IMR-90 (cell line): ENCODE measurements at regions not wholly inside any gene's neighbourhood (a gene's known extent, or its start where the extent isn't known, plus 50 kb on each side); places are given as distances from the start of the nearest gene placed in this dataset.
"Not testable (repeated sequence)": the region's sequence is repeated elsewhere in the genome, so short reads cannot be mapped to it uniquely, and the experiment has no call there.

Experiments
- ATAC-seq: fragments of 200-7000 bp; cut with Tn5 transposase; 2 replicates; pipeline ENCODE4 v1.9.1; 2020; ENCODE audit warnings: low read depth, mild to moderate bottlenecking, moderate library complexity
- BruUV-seq: library from RNA; stranded (reverse); fragments of 400-500 nt; replicated peaks from 2 replicates; lab custom pipeline; 2021; lab: Mats Ljungman, UMichigan
- CTCF ChIA-PET: fragments of 300-600 bp; formaldehyde crosslinking; extraction: SDS; loops from one replicate; lab custom pipeline; 2021; ENCODE audit warnings: antibody characterized with exemption; lab: Yijun Ruan, JAX
- POLR2A ChIA-PET: fragments of 300-600 bp; sonication (Branson Sonifier 250); formaldehyde crosslinking; loops from one replicate; lab custom pipeline; 2022; ENCODE audit warnings: antibody characterized with exemption; ENCODE audit not compliant: unreplicated experiment; lab: Charles Lee
- DNase-seq: peaks from one replicate; pipeline ENCODE4 v3.0.0; 2013
- H2AFZ ChIP-seq: replicated peaks from 2 replicates; pipeline ENCODE3; 2013; ENCODE audit warnings: low read length, mild to moderate bottlenecking; ENCODE audit not compliant: poor library complexity
- H2AK5ac ChIP-seq: 2 replicates; pipeline ENCODE4 v1.6.1; 2013; ENCODE audit warnings: low read depth, low read length, inconsistent platforms
- H2AK9ac ChIP-seq: replicated peaks from 2 replicates; pipeline ENCODE3; 2013; ENCODE audit warnings: mild to moderate bottlenecking, low read depth, low read length, moderate library complexity; ENCODE audit not compliant: poor library complexity
- H2BK120ac ChIP-seq: 2 replicates; pipeline ENCODE4 v1.6.1; 2013; ENCODE audit warnings: low read depth, low read length, inconsistent platforms
- H2BK15ac ChIP-seq: 3 replicates; pipeline ENCODE4 v1.6.1; 2013; ENCODE audit warnings: low read depth, low read length, inconsistent platforms
- H2BK20ac ChIP-seq: 2 replicates; pipeline ENCODE4 v1.6.1; 2013; ENCODE audit warnings: low read depth, mild to moderate bottlenecking, inconsistent platforms, low read length, moderate library complexity
- H2BK5ac ChIP-seq: 2 replicates; pipeline ENCODE4 v1.6.1; 2013; ENCODE audit warnings: mild to moderate bottlenecking, low read depth, low read length, inconsistent platforms; ENCODE audit not compliant: poor library complexity, severe bottlenecking
- H3K14ac ChIP-seq: replicated peaks from 2 replicates; pipeline ENCODE4 v1.6.1; 2013; ENCODE audit warnings: low read depth, low read length, inconsistent platforms
- H3K18ac ChIP-seq: 2 replicates; pipeline ENCODE4 v1.6.1; 2013; ENCODE audit warnings: low read depth, low read length, control low read depth
- H3K23ac ChIP-seq: 2 replicates; pipeline ENCODE4 v1.6.1; 2013; ENCODE audit warnings: low read depth, low read length, inconsistent platforms
- H3K27ac ChIP-seq: 2 replicates; pipeline ENCODE4 v1.5.1; 2013; ENCODE audit warnings: mild to moderate bottlenecking, control low read depth, low read length; ENCODE audit not compliant: insufficient read depth
- H3K27me3 ChIP-seq: 2 replicates; pipeline ENCODE4 v1.6.1; 2013; ENCODE audit warnings: low read length; ENCODE audit not compliant: control insufficient read depth, insufficient read depth
- H3K36me3 ChIP-seq: 2 replicates; pipeline ENCODE4 v1.6.1; 2013; ENCODE audit warnings: low read length, mixed read lengths; ENCODE audit not compliant: control insufficient read depth, insufficient read depth
- H3K4ac ChIP-seq: 2 replicates; pipeline ENCODE4 v1.6.1; 2013; ENCODE audit warnings: low read depth, low read length, inconsistent platforms
- H3K4me1 ChIP-seq: 2 replicates; pipeline ENCODE4 v1.6.1; 2013; ENCODE audit warnings: low read length, mixed read lengths; ENCODE audit not compliant: control insufficient read depth, insufficient read depth
- H3K4me2 ChIP-seq: 2 replicates; pipeline ENCODE4 v1.6.1; 2013; ENCODE audit warnings: low read depth, mild to moderate bottlenecking, control low read depth, low read length, moderate library complexity
- H3K4me3 ChIP-seq: 2 replicates; pipeline ENCODE4 v1.5.1; 2013; ENCODE audit warnings: low read depth, mild to moderate bottlenecking, control low read depth, low read length, moderate library complexity; ENCODE audit not compliant: insufficient read depth
- H3K56ac ChIP-seq: 2 replicates; pipeline ENCODE4 v1.6.1; 2013; ENCODE audit warnings: low read length, inconsistent platforms; ENCODE audit not compliant: insufficient read depth; ENCODE audit errors: extremely low read depth
- H3K79me1 ChIP-seq, 2 experiments: 2 replicates each; pipeline ENCODE4 v1.6.1; 2013; ENCODE audit warnings: low read length in 2 of 2, inconsistent platforms in 1 of 2, low read depth in 1 of 2
- H3K9ac ChIP-seq: 2 replicates; pipeline ENCODE4 v1.6.1; 2013; ENCODE audit warnings: low read depth, low read length, control low read depth
- H3K9me1 ChIP-seq: 2 replicates; pipeline ENCODE4 v1.6.1; 2013; ENCODE audit warnings: low read length, inconsistent platforms; ENCODE audit not compliant: insufficient read depth
- H3K9me3 ChIP-seq: 2 replicates; pipeline ENCODE4 v1.6.1; 2013; ENCODE audit warnings: low read length; ENCODE audit not compliant: control insufficient read depth, insufficient read depth
- H4K20me1 ChIP-seq: 2 replicates; pipeline ENCODE4 v1.6.1; 2013; ENCODE audit warnings: low read length, inconsistent platforms; ENCODE audit not compliant: insufficient read depth
- H4K5ac ChIP-seq: 2 replicates; pipeline ENCODE4 v1.6.1; 2013; ENCODE audit warnings: mild to moderate bottlenecking, low read depth, low read length, control low read depth
- H4K8ac ChIP-seq, 2 experiments: 2 replicates each; pipeline ENCODE4 v1.6.1; 2013; ENCODE audit warnings: low read depth in 2 of 2, low read length in 2 of 2, control low read depth in 1 of 2, inconsistent platforms in 1 of 2
- H4K91ac ChIP-seq: 2 replicates; pipeline ENCODE4 v1.6.1; 2013; ENCODE audit warnings: low read depth, low read length, inconsistent platforms; ENCODE audit not compliant: insufficient read depth
- WGBS, 2 experiments: methylation state at CpG; one replicate each; pipeline versions ENCODE4 v1.1.5 to v1.1.7; 2013; ENCODE audit warnings: missing lambda C conversion rate in 2 of 2; ENCODE audit not compliant: insufficient read length in 1 of 2; ENCODE audit errors: extremely low coverage in 2 of 2; 5-methylcytosine and 5-hydroxymethylcytosine counted together
- dilution Hi-C: fragments of 300-500 bp; cut with HindIII; formaldehyde crosslinking; loops from one replicate; pipeline ENCODE4 v1.14.3; 2018; ENCODE audit warnings: low sequenced_read_pairs; ENCODE audit not compliant: unreplicated experiment
- in situ Hi-C: fragments of 300-500 bp; cut with MboI; formaldehyde crosslinking; loops from 3 replicates; pipeline ENCODE4 v1.14.3; 2019; ENCODE audit warnings: low sequenced_read_pairs, inconsistent platforms, mixed read lengths
- intact Hi-C: fragments of 100-400 bp; cut with micrococcal nuclease; formaldehyde crosslinking; loops from 2 replicates; pipeline ENCODE4 v1.10.0; 2022

- Histone ChIP-seq H3K9ac (peak overlapping the region; percentile 85; the same call in 1 of the 2 replicates), H4K5ac (peak overlapping the region; percentile 92), H3K36me3 (peaks cover 15% of the 10 kb centered on the region), H2BK15ac (peak overlapping the region; percentile 99; the same call in 2 of the 3 replicates), H3K4me2 (peak overlapping the region; percentile 96), H2BK5ac (peak overlapping the region; percentile 99), H4K8ac (peak overlapping the region; percentile 84 to 86; a peak in 3 of 4 replicates), H3K18ac (peak overlapping the region; percentile 92), H4K91ac (peak overlapping the region; percentile 93), H3K79me1 (peaks cover 14 to 26% of the 10 kb centered on the region in 2 experiments), H3K23ac (peak overlapping the region; percentile 89), H2BK120ac (peak overlapping the region; percentile 98), H2AK5ac (peak overlapping the region; percentile 98), H3K4me3 (peak overlapping the region; percentile 54), H3K27ac (peak overlapping the region; percentile 99; the same call in 1 of the 2 replicates), H3K9me3 (peaks cover 29% of the 10 kb centered on the region), H3K4me1 (peaks cover 20% of the 10 kb centered on the region), H3K14ac (peak overlapping the region; percentile 94), H2BK20ac (peak overlapping the region; percentile 88), H3K4ac (peak overlapping the region; percentile 96), H3K9me1 (peaks cover 12% of the 10 kb centered on the region)
- WGBS, 2 experiments, result 100% methylated on average over 3 of the region's 9 CpGs; no CpG with 5 or more reads in 1 of the 2 experiments
- CTCF ChIA-PET, dilution Hi-C loops, DNase-seq, BruUV-seq, H3K27me3 ChIP-seq, H2AFZ ChIP-seq, H2AK9ac ChIP-seq, in situ Hi-C loops, intact Hi-C loops, H4K20me1 ChIP-seq, H3K56ac ChIP-seq, POLR2A ChIA-PET, ATAC-seq: not testable (repeated sequence)
Measured at GRCh38 chr16:88185406-88185805, 197.4 kb upstream of the ZNF469 start.
